HG02610 (cell line): ENCODE measurements at regions not wholly inside any gene's neighbourhood (a gene's known extent, or its start where the extent isn't known, plus 50 kb on each side); places are given as distances from the start of the nearest gene placed in this dataset.

Experiments
- ATAC-seq: cut with Tn5 transposase; IDR thresholded peaks from one replicate; pipeline ENCODE4 v1.9.1; 2021; ENCODE audit warnings: mild to moderate bottlenecking, moderate library complexity; ENCODE audit not compliant: unreplicated experiment

DNA sequence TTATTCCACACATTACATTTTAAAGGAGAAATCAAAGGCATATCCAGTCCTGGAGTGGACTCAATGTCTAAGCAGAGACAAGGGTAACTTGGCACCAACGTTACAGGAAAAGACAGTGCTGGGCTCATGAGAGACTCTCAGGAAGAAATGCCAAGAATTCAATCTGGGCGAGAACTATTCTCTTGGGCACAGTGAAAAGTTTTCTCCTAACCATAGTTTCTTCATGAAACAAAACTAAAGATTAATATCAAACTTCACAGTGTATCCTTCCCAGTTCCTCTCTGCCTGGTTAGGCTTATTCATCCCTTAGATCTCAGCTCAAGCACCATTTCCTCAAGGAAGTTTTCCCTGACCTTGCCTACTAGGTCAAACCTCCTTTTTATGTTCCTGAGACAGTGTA, 109.4 kb upstream of the TLL1 start:
- no peak for ATAC-seq

- ATAC-seq = no peak
Measured at GRCh38 chr4:165765053-165765452, 108.0 kb upstream of the TLL1 start.

DNA sequence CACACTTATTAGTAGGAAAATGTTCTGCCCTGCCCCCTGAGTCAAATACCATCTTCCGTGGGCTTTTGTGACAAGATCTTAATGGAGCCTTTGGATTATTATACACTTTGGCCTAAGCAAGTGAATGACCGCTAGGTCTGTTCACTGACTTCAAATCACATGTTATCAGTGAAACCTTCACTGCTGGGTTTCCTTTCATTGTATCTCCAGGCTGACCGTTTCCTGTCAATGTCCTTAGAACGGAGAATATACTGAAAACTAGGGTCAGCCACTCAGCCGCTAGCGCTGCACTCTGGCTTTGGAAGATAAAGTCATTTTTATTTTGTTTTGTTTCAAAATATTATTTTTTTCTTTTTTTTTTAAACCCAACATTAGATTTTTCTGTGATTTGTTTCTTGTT, 107.0 kb upstream of the TLL1 start:
- ATAC-seq = no peak

DNA sequence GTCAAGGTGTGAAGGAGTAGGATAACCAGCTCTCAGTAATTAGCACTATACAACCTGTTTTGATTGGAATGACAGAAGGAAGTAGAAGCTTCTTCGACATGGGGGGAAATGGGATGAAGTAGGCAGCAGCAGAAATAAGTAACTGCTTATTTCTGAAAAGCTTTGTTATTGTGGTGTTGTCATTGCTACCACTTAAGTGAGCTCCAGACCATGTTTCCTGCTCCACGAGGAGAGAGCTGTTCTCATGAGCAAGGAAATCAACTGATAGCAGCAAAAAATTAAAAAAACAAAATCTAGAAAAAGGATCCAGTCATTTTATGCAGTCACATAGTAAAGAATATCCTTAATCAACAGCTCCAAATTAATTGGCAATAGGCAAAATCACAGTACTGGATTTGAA, 106.1 kb upstream of the TLL1 start:
- ATAC-seq = no peak

GRCh38 chr4:165767671-165768070, 105.4 kb upstream of the TLL1 start:
- no peak for ATAC-seq

- ATAC-seq = no peak
Measured at GRCh38 chr4:165768281-165768680, 104.8 kb upstream of the TLL1 start.

GRCh38 chr4:165774326-165774725, 98.7 kb upstream of the TLL1 start:
- no peak for ATAC-seq

GRCh38 chr4:165779950-165780670, 92.9 kb upstream of the TLL1 start:
- no peak for ATAC-seq

DNA sequence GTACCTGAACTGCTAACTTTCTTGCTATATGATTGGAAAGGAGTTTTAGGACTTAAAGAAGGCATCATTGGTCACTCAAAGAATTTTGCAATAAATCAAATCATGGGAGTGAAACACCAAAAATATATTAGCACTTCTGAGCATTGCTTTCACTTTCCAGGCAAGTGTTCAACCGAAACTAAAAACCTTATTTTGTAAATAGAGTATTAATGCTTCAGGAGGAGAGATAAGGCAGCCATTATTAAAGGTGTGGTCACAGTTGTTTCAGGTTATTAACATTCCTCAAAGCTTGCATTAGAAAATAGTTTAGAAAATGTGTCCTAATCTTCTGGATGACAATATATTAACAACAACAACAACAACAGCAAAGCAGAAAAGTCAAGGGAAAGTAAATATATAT, 92.3 kb upstream of the TLL1 start:
- no peak for ATAC-seq

DNA sequence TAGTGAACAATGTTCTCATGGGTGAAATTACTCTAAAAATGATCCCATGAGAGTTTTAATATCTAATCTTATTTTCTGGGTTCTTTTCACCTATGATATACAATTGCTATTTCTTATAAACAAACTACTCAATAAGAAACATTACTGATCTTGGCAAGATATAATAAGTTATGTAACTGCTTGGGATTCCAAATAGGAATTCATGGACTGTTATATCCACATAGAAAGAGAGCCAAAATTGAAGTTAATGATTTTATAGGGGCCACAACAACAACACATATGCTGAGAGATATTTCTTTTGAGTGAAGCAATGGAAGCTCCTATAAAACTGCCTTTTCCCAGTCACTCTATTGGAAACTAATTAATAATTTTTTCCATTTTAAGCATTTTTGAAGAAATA, 90.4 kb upstream of the TLL1 start:
- ATAC-seq = no peak

GRCh38 chr4:165783626-165784025, 89.4 kb upstream of the TLL1 start:
- no peak for ATAC-seq

- no peak for ATAC-seq
Measured at GRCh38 chr4:165784672-165785071, 88.4 kb upstream of the TLL1 start.

DNA sequence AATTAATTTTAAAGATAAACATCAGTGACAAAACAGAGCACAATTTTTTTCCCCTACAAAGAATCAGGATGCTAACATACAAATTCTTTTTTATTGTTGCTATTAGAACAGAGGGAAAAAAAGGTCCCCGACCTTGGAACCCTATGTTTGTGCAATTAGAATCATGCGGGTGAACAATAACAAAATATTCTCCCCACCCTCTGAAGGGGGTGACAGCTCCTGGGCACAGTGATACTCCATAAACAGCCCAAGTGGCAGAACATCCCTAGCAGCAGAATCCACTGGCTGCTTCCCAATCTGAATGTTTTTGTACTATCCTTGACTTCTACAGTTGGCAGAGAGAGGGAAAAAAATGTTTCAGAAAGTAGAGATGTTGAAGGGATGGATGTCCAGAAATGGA, 87.7 kb upstream of the TLL1 start:
- no peak for ATAC-seq

- no peak for ATAC-seq
Measured at GRCh38 chr4:165787516-165788274, 85.3 kb upstream of the TLL1 start.

DNA sequence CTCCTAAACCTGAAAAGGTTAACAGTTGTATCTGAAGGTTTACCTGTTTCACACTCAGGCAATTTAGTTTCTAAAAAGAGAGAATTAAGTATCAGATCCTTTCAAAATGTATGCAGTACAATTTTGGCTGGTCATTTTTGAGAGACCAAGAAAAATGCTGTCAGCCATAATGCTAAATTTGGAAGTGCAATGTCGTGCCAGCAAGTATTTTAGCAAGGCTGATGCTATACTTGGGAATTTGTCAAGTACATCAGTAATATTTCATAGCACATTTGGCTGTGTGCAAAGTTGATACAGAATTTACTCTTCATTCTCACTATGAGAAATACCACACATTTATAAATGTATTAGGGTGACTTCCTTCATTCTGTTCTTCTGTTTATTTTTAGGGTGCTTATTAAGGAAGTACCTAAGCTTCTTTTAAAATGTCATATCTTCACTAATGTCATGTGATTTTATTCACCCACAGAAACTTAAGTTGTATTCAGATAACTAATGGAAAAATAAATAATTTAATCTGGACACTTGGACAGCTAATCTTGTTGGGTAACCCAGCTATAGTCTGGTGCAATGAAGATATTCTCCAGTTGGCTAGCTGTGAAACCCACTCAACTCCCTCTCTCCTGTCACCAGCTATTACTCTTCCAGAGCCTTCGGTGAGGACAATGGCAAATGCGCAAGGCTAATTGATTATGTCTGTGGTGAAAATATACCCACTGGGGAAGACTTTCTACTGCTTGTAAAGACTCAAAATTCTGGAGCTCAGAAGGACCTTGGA, 84.2 kb upstream of the TLL1 start:
- ATAC-seq = no peak

GRCh38 chr4:165793236-165793635, 79.8 kb upstream of the TLL1 start:
- no peak for ATAC-seq

- ATAC-seq = no peak
Measured at GRCh38 chr4:165794834-165795233, 78.2 kb upstream of the TLL1 start.

GRCh38 chr4:165799384-165799815, 73.6 kb upstream of the TLL1 start:
- ATAC-seq = no peak

- no peak for ATAC-seq
Measured at GRCh38 chr4:165802452-165802851, 70.6 kb upstream of the TLL1 start.

- ATAC-seq = no peak
Measured at GRCh38 chr4:165803005-165803404, 70.0 kb upstream of the TLL1 start.

GRCh38 chr4:165805406-165805805, 67.6 kb upstream of the TLL1 start:
- no peak for ATAC-seq

DNA sequence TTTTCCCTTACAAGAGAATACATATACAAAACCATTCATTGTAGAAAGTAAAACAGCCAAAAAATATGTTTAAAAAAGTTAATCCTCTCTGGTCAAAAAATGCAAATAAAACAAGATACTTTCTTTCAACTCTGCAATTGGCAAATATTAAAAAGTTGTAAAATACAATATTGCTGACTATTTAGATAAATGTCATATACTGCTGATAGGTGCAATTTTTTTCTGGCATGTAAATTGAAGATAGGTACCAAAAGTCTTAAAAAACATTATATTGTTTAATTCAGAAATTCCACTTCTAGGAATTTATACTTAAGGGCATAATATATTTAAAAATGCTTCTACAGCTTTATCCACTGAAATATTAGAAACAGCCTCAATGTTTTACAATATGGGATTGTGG, 66.4 kb upstream of the TLL1 start:
- no peak for ATAC-seq
